ENCODE measurements at regions not wholly inside any gene's neighbourhood (a gene's known extent, or its start where the extent isn't known, plus 50 kb on each side); places are given as distances from the start of the nearest gene placed in this dataset.

DNA sequence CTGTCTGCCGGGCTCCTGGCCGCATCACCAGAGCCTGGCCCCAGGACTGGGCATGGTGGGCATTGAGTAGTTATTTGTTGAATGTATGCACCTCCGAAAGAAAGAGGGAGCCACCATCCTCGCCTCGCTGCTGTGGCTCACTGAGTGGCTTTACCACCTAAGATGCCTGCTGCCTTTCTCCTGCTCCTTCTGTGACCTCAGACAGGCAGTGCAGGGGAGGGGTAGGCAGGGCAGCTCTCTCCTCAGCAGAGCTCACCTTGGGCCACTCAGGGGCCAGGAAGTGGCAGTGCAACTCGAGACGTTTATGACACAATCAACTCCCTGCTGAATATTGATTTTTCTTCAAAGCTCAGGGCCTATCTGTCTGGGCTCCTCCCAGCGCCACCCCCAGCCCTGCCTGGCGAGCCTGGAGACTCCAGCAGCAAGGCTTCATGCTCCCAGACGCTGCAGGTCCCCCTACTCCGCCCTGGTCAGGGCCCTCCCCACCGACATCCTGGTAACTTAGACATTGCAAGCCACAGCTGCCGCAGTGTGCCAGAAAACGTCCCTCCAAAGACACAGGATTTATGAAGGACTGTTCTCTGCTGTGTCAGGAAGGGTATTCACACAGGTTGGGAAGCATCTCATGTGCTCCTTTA is 84.3 kb upstream of the DIO3 start:
- peak in 4 of 11 donors; percentile 23 to 53 (median 43) for DNase-seq (ENCODE audit: extremely low read depth in 1 of 11, low read depth in 9 of 11, low spot score in 4 of 11)

DNA sequence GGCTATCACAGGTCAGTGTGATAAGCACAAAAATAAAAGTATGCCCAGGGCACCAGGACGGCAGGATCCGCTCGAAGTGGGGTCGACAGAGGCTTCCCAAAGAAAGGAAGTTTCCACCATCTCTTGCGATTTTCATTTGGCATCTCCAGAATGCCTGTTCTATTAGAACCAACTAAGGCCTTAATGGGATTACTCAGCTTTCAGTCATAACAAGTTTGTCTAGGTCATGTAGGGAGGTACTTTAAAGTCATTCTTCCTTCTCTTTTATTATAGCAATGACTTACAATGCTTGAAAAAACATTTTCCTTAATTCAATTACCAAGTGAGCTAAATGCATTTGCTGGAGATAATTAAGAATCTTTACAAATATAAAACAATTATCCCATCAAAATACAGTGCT is 83.6 kb upstream of the DIO3 start:
- DNase-seq (ENCODE audit: extremely low read depth in 1 of 11, low read depth in 9 of 11, low spot score in 4 of 11) = no peak

DNA sequence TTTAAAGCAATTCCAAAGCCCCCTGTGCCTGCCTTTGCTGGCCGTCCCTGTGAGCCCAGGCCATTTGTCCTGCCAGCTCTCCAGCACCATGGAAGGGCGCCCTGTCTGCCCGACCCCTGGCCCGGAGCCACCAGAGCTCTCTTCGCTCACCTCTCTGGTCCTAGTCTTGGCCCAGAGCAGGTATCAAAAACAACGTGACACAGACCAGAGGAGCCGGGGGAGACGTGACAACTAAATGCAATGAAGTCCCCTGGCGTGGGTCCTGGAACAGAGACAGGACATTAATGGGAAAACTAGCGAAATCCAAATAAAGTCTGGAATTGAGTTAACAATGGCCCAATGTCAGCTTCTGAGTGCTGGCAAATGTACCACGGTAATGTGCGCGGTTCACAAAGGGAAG is 83.2 kb upstream of the DIO3 start:
- no peak for DNase-seq (ENCODE audit: extremely low read depth in 1 of 11, low read depth in 9 of 11, low spot score in 4 of 11)

DNA sequence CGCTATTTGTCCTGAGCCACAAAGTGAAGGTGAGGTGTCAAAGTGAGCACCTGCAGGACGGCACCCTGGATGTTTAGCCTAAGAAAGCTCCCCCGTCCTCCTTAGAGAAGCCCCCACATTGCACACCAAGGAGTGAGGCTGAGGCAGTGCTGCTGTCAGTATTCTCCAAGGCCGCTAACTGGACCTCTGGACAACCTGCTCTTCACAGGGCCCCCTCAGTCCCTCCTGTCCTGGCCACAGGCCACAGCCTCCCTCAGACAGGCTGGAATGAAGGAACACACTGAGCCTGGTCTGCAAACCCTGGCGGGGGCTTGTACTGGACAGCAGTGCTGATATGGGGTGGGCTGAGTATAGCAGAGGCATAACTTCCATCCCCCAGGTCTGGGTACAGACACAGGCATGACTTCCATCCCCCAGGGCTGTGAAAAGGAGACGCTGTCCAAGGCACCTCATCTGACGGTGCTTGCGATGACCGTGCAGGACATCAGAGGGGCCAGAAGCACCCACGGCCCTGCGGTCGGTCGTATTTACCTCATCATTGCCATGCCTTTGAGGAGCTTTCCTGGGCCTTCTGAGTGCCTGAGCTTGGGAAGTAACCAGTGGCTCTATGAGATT is 82.4 kb upstream of the DIO3 start:
- DNase-seq (ENCODE audit: extremely low read depth in 1 of 11, low read depth in 9 of 11, low spot score in 4 of 11) = no peak

DNA sequence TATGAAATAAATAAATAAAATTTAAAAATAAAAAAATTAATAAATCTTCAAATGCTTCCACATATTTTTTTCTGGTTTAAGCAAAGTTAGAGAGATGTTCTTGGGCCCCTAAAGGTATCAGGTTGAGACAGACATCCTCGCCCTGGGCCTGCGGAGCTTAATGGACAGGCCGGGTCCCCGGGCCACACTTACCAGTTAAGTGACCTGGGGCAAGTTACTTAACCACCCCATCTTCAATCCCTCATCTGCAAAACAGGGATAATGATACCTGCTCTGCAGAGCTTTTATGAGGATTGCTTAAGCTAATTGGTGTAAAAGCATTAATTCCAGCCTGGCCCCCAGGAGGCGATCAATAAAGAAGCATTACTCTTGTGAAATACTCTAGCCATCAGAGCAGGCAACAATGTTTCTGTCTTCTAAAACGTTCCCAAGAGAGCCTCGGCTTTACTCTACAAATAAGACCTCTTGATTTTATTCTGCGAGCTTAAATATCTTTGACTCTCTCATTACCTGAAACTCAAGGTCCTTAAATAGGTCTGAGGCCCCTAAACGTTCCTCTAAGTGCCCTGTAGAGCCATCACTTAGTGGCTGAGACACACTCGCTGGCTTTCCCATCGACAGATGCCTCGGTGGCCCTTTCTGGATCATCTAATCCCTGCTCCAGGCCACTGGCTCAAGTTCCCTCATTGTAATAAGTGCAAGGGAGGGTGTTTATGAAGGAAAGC is 81.1 kb upstream of the DIO3 start:
- no peak for DNase-seq (ENCODE audit: extremely low read depth in 1 of 11, low read depth in 9 of 11, low spot score in 4 of 11)

DNA sequence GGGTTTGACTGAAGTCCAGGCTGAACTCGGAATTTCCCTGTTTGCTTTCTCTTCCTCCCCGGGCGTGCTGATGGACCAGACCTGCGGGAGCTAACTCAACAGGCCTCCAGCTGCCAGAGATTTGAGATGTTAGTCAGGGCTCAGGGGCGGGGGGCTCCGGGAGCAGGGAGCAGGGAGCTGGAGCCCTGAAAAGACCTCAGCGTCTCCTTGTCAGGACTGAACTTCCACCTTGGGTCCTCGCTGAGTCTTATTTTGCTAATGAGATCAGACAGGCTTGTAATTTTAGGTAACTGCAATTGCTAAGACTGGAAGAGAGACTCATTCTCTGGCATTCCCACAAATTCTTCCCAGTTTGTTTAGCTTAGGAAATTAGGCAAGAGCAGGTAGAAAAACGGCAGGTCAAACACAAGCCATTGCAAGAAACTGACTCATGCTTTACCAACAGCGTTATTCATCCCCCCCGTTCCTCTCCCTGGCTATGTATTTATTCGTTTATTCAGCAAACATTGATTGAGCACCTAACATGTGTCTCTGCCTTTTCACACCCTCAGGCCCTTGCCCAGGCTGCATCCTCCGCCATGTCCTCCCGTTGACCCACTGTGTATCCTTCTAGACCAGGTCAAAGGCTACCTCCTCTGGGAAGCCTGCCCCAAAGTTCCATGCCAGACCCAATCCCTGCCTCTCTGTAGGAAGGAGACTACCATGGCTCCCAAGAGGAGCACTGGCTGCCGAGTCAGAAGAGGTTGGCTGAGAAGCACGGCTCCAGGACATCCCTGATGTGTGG is 80.4 kb upstream of the DIO3 start:
- no peak for DNase-seq (ENCODE audit: extremely low read depth in 1 of 11, low read depth in 9 of 11, low spot score in 4 of 11)

DNA sequence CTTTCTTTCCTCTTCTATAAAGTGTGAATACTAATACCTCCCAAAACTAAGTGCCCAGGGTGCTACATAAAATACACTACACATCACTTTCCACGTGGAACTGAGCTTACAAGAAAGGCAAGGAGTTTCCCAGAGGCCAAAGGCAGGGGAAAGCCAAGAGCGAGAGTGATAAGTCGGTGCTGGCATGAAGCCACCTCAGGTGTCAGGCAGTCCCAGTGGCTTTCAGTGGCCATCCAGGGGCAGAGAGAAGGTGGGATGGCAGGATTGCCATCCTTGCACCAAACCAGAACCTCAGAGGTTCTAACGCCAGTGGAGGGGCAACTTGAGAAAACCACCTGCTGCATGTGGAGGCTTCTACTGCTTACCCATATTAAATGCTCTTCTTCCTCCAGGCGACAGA is 79.7 kb upstream of the DIO3 start:
- no peak for DNase-seq (ENCODE audit: extremely low read depth in 1 of 11, low read depth in 9 of 11, low spot score in 4 of 11)

DNA sequence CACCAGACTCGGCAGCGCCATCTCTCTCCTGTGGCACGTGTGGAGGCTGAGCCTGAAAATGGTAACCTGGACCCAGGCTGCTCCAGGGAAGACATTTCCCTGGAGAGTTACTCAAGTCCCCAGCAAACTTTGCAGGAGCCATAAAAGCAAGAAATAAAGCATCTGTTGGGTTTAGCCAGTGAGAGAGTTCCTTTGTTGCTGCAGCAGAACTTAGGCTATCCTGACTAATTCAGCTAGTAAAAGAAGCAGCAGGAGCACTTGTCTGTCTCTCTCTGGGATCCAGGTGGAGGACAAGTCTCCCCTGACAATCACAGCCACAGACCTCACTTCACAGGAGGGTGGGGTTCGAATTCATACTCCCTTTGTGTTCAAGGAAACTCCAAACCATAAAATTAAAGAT is 79.2 kb upstream of the DIO3 start:
- DNase-seq (ENCODE audit: extremely low read depth in 1 of 11, low read depth in 9 of 11, low spot score in 4 of 11) = no peak

DNA sequence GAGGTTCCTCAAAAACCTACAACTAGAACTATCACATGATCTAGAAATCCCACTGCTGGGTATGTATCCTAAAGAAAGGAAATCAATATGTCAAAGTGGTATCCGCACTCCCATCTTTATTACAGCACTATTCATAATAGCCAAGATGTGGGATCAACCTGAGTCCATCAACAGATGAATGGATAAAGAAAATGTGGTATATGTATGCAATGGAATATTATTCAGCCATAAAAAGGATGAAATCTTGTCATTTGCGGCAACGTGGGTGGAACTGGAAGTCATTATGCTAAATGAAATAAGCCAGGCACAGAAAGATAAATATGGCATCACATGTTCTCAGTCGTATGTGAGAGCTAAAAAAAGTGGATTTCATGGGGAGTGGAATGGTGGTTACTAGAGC is 77.5 kb upstream of the DIO3 start:
- no peak for DNase-seq (ENCODE audit: extremely low read depth in 1 of 11, low read depth in 9 of 11, low spot score in 4 of 11)

DNA sequence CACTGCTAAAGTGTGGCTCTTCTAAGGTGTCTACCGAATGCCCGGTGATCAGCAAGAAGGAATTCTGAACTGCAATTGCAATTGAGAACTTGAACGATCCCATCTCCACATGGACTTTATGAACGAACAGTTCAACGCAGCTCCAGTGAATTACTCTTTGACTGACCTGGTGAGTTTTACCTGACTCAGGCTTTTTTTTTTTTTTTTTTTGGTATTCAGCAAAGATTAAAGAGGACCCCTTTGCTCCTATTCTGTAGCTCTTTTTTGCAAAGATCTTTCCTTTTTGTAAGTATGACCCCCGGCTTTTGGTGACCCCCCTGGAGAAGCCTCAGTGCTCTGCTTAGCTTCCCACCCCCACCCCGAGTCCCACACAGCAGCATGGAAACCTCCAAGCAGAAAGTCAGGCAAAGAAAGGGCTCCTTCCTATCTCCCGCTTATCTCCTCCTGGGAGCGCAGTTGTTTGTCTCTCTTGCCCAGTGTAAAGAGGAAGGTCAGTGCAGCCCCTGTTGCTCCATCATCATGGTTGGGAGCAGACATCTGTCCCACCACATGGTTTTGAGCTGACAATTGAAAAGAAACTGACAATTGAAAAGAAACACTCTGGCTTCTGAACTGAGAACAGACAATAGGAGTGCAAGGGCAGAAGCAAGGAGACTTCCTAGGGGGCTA is 72.1 kb upstream of the DIO3 start:
- no peak for DNase-seq (ENCODE audit: extremely low read depth in 1 of 11, low read depth in 9 of 11, low spot score in 4 of 11)

DNA sequence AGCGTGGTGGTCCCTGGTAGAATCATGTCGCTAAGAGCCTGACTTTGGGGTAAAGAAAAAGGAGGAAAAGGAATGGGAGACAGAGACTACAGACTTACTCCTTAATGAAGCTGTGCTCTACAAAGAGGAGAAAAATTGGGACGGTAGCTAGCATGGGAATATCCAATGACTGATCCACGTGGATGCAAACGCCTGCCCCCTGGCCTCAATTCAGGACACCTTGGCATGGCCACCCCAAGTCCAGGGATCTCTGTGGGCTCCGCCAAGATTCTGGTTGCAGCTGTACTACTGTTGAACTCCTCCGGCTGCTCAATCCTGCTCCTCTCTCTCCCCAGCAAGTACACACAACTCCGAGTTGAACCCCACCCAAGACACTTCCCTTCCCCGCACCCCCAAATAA is 70.5 kb upstream of the DIO3 start:
- DNase-seq (ENCODE audit: extremely low read depth in 1 of 11, low read depth in 9 of 11, low spot score in 4 of 11) = no peak

DNA sequence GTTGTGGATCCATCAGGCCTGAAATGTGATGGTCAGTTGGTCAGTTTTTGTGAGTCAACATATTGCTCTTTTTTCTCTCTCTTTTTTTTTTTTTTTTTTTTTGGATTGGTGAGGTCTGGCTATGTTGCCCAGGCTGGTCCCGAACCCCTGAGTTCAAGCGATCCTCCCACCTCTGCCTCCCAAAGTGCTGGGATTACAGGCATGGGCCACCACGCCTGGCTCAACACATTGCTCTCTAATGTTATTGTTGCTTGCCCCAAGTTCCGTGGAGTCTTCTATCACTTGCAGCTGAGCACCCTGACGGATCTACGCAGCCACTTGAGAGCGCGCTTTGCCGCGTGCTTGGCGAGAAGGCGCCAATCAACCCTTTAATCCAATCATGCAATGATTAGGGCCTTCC is 69.5 kb upstream of the DIO3 start:
- no peak for DNase-seq (ENCODE audit: extremely low read depth in 1 of 11, low read depth in 9 of 11, low spot score in 4 of 11)

DNA sequence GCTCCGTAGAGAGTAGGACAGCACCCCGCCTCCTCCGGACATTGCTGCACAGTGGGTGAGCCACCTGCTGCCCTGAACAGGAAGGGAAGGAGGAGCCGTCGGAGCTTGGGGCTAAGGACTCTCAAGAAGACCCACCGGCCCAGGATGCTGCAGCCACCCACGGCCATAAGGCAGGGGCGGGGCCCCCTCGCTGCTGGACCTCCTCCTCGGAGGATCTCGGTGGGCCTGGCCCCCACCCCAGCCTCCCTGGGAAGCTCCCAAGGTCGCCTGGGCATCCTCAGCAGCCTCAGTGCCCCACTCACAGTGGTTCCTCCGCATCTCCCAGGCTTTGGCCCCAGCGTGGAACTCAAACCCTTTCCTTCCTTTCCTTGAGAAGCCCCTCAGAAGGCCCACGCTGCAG is 68.6 kb upstream of the DIO3 start:
- no peak for DNase-seq (ENCODE audit: extremely low read depth in 1 of 11, low read depth in 9 of 11, low spot score in 4 of 11)

DNA sequence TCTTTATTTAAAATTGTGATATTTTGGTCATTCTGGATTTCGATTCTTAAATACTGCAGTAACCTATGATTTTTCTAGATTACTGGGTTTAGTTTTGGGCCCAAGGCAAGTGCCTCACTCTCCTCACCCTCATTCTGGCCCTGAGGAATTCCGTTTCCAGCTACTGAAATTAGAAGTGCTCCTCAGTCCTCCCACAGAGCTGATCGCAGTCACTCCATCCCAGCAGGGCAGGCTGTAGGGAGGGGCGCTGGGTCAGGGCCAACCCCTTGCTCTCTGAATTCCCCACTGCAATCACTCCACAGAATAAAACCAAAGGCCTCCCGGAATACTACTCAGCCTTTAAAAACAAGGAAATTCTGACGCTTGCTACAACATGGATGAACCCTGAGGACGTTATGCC is 66.5 kb upstream of the DIO3 start:
- DNase-seq (ENCODE audit: extremely low read depth in 1 of 11, low read depth in 9 of 11, low spot score in 4 of 11) = no peak

DNA sequence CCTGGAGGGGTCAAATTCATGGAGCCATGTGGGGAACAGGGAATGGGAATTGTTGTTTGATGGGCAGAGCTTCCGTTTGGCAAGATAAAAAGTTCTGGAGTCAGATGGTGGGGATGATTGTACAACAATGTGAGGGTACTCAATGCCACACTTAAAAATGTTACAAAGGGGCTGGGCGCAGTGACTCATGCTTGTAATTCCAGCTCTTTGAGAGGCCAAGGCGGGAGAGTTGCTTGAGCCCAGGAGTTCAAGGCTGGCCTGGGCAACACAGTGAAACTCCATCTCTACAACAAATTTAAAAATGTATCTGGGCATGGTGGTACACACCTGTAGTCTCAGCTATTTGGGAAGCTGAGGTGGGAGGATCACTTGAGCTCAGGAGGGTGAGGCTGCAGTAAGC is 66.0 kb upstream of the DIO3 start:
- DNase-seq (ENCODE audit: extremely low read depth in 1 of 11, low read depth in 9 of 11, low spot score in 4 of 11) = no peak

DNA sequence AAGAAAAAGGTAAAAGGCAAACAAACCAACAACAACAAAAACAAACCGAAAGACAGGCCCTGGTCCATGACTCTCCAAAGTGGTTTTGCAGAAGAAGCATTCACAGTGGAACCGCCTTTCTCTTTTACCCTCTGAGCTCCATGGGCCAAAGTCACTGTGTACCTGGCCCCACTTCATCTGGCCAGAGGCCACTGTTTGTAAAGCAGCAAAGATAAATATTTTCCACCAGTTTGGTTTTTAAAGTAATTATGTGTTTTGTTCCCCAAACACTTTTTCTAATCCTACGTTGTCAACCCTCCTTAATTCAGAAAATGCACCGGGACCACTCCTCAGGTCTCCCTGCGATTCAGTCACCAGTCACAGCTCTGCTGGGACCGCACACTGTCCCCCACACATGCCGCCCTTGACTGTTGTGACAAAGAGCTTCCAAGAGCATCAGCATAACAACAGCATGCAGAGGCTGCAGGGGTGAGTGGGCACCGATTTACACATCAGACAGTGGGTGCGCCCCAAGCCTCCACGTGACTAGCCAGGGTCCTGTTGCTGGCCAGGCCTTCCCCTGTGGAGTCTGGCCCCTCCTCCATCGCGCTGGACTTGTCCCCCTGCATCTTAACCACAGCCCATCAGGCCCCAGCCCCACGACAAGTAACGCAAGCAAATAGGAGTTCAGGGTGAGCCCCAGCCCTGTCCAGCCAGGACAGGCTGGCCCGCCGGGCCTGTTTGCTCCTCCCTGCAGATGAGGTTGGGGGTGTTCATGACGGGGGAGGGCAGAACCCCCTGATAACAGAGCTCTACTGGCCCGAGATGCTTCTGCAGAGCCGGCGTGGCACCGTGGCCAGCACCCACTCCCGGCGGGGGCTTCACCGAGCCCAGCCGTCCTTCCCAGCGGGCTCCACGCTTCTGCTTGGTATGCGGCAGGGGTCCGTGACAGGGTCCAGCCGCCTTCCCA is 65.2 kb upstream of the DIO3 start:
- no peak for DNase-seq (ENCODE audit: extremely low read depth in 1 of 11, low read depth in 9 of 11, low spot score in 4 of 11)

DNA sequence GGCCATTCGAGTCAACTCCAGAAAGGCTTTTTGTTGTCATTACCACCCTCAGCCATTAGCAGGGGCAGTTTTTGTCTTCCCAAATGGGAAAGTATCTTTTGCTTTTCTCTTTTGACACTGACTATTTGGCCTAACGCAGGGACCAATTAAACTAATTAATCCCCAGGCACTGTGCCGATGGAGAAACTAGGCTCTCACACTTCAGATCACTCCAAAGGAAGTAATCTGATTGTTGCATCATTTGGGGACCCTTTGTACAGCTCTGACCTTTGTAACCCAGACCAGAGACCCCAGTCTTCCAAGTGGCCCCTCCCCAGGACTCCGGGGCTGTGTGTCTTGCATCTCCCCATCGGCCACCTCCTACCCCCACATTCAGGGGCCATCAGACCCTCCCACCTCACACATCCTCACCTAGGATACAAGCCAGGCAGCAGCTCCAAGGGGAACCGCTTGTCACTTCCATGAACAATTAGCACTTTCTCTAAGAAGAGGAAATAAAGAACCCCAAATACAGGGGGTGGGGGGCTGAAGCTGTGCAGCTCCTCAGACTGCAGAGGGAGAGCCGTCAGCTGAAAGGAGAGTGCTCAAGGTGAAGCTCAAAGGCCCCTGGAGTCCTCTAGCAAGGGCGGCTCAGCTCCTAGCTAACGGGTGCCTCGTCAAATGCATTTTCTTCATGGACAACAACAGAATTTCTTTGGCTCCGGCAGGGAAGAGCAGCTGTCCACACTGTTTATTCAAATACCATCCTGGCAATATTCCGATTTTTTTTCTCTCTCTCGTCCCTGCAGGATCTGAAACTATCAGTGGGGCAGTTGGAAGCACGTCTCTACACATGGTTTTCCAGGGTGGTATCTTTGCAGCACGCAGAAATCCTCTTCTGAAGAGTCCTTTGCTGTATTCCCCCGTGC is 64.3 kb upstream of the DIO3 start:
- no peak for DNase-seq (ENCODE audit: extremely low read depth in 1 of 11, low read depth in 9 of 11, low spot score in 4 of 11)

Measured in renal cortex interstitium (tissue), 11 donors.